ENCODE measurements at regions not wholly inside any gene's neighbourhood (a gene's known extent, or its start where the extent isn't known, plus 50 kb on each side); places are given as distances from the start of the nearest gene placed in this dataset.

GRCh38 chr20:12627485-12627884 is 381.3 kb upstream of the SPTLC3 start:
- no peak for TF ChIP-seq MAFK (IDR thresholded peaks at IDR 0.05; ENCODE audit: low read length)
- no peak for TF ChIP-seq BACH1 (tag; IDR thresholded peaks at IDR 0.05)
- TF ChIP-seq ZBTB49 (CRISPR knock-in tag; IDR thresholded peaks at IDR 0.05; ENCODE audit: borderline replicate concordance), result no peak
- TF ChIP-seq, protein P1, sequence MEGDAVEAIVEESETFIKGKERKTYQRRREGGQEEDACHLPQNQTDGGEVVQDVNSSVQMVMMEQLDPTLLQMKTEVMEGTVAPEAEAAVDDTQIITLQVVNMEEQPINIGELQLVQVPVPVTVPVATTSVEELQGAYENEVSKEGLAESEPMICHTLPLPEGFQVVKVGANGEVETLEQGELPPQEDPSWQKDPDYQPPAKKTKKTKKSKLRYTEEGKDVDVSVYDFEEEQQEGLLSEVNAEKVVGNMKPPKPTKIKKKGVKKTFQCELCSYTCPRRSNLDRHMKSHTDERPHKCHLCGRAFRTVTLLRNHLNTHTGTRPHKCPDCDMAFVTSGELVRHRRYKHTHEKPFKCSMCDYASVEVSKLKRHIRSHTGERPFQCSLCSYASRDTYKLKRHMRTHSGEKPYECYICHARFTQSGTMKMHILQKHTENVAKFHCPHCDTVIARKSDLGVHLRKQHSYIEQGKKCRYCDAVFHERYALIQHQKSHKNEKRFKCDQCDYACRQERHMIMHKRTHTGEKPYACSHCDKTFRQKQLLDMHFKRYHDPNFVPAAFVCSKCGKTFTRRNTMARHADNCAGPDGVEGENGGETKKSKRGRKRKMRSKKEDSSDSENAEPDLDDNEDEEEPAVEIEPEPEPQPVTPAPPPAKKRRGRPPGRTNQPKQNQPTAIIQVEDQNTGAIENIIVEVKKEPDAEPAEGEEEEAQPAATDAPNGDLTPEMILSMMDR (IDR thresholded peaks at IDR 0.05 in 2 of 3, conservative IDR thresholded peaks at IDR 0.05 in 1 of 3; ENCODE audit: insufficient read depth in 2 of 3, low read depth in 1 of 3, low read length in 3 of 3), result no peak
- no peak for TF ChIP-seq RBM34 (IDR thresholded peaks at IDR 0.05; ENCODE audit: borderline replicate concordance, insufficient read depth, low read length)
- no peak for TF ChIP-seq FOXJ3 (CRISPR knock-in tag; IDR thresholded peaks at IDR 0.05)
- TF ChIP-seq RFX5 (IDR thresholded peaks at IDR 0.05; ENCODE audit: low read depth, low read length), result no peak
- TF ChIP-seq BRF1 (IDR thresholded peaks at IDR 0.05; ENCODE audit: borderline replicate concordance, extremely low read depth, insufficient read length), result no peak
- no peak for TF ChIP-seq SRSF7 (optimal IDR thresholded peaks at IDR 0.05; ENCODE audit: low read depth, low read length)
- no peak for TF ChIP-seq MYC (IDR thresholded peaks at IDR 0.05; ENCODE audit: low read depth, low read length)
- no peak for TF ChIP-seq MYC (CRISPR knock-in tag; IDR thresholded peaks at IDR 0.05; ENCODE audit: borderline replicate concordance, low read depth)
- TF ChIP-seq PPARD (CRISPR knock-in tag; IDR thresholded peaks at IDR 0.05), result no peak
- TF ChIP-seq TRIM28 (IDR thresholded peaks at IDR 0.05), result no peak
